ENCODE measurements at regions not wholly inside any gene's neighbourhood (a gene's known extent, or its start where the extent isn't known, plus 50 kb on each side); places are given as distances from the start of the nearest gene placed in this dataset.

DNA sequence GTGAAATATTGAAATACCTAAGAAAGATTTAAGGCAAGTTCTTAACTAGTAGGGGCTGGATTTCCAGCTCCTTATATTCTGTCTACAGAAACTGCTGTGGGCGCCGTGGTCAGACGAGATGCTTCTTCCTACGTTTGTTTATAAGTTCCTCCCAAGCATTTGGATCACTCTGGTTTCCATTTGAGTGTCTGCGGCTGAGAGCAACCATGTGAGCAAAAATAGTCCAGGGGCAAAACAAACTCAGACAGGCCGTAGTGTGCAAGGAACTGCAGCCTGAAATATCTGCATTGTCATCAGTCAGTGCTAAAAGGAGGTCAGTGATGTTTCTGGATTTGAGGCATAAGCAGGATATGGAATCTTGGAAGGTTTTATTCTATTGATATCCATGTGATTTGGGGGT is 485.9 kb upstream of the JAG1 start:
- no peaks in the 10 kb centered on the region for H3K9me3 ChIP-seq (ENCODE audit: control insufficient read depth in 2 of 2, insufficient read depth in 1 of 2, low read length in 1 of 2)
- H3K4me1 ChIP-seq (ENCODE audit: control insufficient read depth in 2 of 2, insufficient read depth in 2 of 2, low read length in 2 of 2) = no peaks in the 10 kb centered on the region
- H3K4me3 ChIP-seq (ENCODE audit: low read length in 2 of 2) = no peak overlapping the region
- WGBS = 33% methylated on average over 6 of the region's 6 CpGs
- DNase-seq (ENCODE audit: low read depth in 6 of 9, low spot score in 9 of 9) = peak in 3 of 9 donors; percentile 2 to 34 (median 13)
- H3K36me3 ChIP-seq (ENCODE audit: control insufficient read depth in 2 of 2, insufficient read depth in 2 of 2, low read length in 1 of 2) = no peaks in the 10 kb centered on the region
- no peak overlapping the region for H3K27ac ChIP-seq (ENCODE audit: low read depth in 1 of 2, low read length in 1 of 2)
- H3K27me3 ChIP-seq (ENCODE audit: control insufficient read depth in 2 of 2, insufficient read depth in 1 of 2, low read length in 1 of 2) = no peaks in the 10 kb centered on the region

GRCh38 chr20:11162026-11162775 is 488.4 kb upstream of the JAG1 start:
- no peaks in the 10 kb centered on the region for H3K27me3 ChIP-seq (ENCODE audit: control insufficient read depth in 2 of 2, insufficient read depth in 1 of 2, low read length in 1 of 2)
- no peaks in the 10 kb centered on the region for H3K4me1 ChIP-seq (ENCODE audit: control insufficient read depth in 2 of 2, insufficient read depth in 2 of 2, low read length in 2 of 2)
- no peak for DNase-seq (ENCODE audit: low read depth in 6 of 9, low spot score in 9 of 9)
- no peak overlapping the region for H3K4me3 ChIP-seq (ENCODE audit: low read length in 2 of 2)
- 89% methylated on average over 4 of the region's 4 CpGs for WGBS
- H3K36me3 ChIP-seq (ENCODE audit: control insufficient read depth in 2 of 2, insufficient read depth in 2 of 2, low read length in 1 of 2) = no peaks in the 10 kb centered on the region
- H3K27ac ChIP-seq (ENCODE audit: low read depth in 1 of 2, low read length in 1 of 2) = no peak overlapping the region
- no peaks in the 10 kb centered on the region for H3K9me3 ChIP-seq (ENCODE audit: control insufficient read depth in 2 of 2, insufficient read depth in 1 of 2, low read length in 1 of 2)

DNA sequence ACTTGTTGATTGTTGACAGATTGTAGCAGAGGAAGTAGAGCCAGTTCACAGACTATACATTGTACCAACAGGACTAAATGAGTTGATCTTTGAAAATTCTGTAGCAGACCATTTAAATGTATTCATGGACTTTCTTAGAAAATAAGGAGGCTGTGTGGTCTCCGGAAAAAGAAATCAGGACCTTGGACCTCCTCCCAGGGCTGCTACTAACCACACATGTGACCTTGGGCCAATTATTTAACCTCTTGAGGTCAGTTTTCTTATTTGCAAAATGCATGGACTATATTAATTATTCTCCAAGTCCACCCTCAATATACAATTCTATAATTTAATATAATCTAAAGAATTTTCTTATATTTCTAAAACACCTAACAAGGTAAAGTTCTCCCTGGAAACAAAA is 492.0 kb upstream of the JAG1 start:
- Histone ChIP-seq H3K36me3 (ENCODE audit: control insufficient read depth in 2 of 2, insufficient read depth in 2 of 2, low read length in 1 of 2) (no peaks in the 10 kb centered on the region), H3K4me1 (ENCODE audit: control insufficient read depth in 2 of 2, insufficient read depth in 2 of 2, low read length in 2 of 2) (no peaks in the 10 kb centered on the region), H3K27ac (ENCODE audit: low read depth in 1 of 2, low read length in 1 of 2) (no peak overlapping the region), H3K9me3 (ENCODE audit: control insufficient read depth in 2 of 2, insufficient read depth in 1 of 2, low read length in 1 of 2) (no peaks in the 10 kb centered on the region), H3K27me3 (ENCODE audit: control insufficient read depth in 2 of 2, insufficient read depth in 1 of 2, low read length in 1 of 2) (no peaks in the 10 kb centered on the region), H3K4me3 (ENCODE audit: low read length in 2 of 2) (no peak overlapping the region)
- 92% methylated on average over 1 of the region's 1 CpG for WGBS
- DNase-seq (ENCODE audit: low read depth in 6 of 9, low spot score in 9 of 9) = no peak

DNA sequence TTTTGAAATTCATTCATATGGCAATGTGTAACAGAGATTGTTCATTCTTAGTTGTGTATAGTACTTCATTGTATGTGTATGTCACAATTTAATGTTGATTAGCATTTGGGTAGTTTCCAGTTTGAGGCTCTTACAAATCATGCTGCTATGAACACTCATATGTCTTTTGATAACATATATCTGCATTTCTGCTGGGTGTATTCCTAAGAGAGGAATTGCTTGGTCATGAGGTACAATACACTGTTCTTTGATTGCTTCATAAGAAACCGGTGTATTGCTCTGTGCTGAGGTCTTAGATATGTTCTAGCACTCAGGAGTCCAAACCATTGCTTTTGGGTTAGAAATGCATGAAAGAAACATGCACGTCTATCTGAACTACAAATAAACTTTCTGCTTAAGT is 492.9 kb upstream of the JAG1 start:
- no peak overlapping the region for H3K27ac ChIP-seq (ENCODE audit: low read depth in 1 of 2, low read length in 1 of 2)
- WGBS = 90% methylated on average over 2 of the region's 2 CpGs
- no peaks in the 10 kb centered on the region for H3K27me3 ChIP-seq (ENCODE audit: control insufficient read depth in 2 of 2, insufficient read depth in 1 of 2, low read length in 1 of 2)
- H3K9me3 ChIP-seq (ENCODE audit: control insufficient read depth in 2 of 2, insufficient read depth in 1 of 2, low read length in 1 of 2) = no peaks in the 10 kb centered on the region
- no peak overlapping the region for H3K4me3 ChIP-seq (ENCODE audit: low read length in 2 of 2)
- H3K36me3 ChIP-seq (ENCODE audit: control insufficient read depth in 2 of 2, insufficient read depth in 2 of 2, low read length in 1 of 2) = no peaks in the 10 kb centered on the region
- H3K4me1 ChIP-seq (ENCODE audit: control insufficient read depth in 2 of 2, insufficient read depth in 2 of 2, low read length in 2 of 2) = no peaks in the 10 kb centered on the region
- DNase-seq (ENCODE audit: low read depth in 6 of 9, low spot score in 9 of 9) = no peak

DNA sequence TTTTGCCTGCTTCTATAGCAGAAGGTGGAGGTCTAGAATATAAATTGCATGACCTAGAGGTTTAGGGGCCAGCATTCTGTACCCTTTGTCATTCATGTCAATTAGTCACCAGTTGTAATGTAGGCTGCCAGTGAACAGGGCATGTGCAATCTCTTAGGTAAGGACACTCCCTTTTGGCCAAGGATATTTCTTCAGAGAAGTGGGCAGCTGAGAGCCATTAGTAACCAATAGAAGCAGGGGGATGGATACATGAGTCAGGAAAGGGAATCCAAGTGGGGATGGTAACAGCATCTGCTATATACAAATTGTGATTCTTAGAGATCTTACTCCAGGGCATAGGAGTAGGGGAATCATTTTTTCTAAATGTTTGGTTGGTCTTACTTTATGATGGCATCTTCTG is 494.2 kb upstream of the JAG1 start:
- no peaks in the 10 kb centered on the region for H3K36me3 ChIP-seq (ENCODE audit: control insufficient read depth in 2 of 2, insufficient read depth in 2 of 2, low read length in 1 of 2)
- no peak for DNase-seq (ENCODE audit: low read depth in 6 of 9, low spot score in 9 of 9)
- H3K27ac ChIP-seq (ENCODE audit: low read depth in 1 of 2, low read length in 1 of 2) = no peak overlapping the region
- no peaks in the 10 kb centered on the region for H3K27me3 ChIP-seq (ENCODE audit: control insufficient read depth in 2 of 2, insufficient read depth in 1 of 2, low read length in 1 of 2)
- no peaks in the 10 kb centered on the region for H3K4me1 ChIP-seq (ENCODE audit: control insufficient read depth in 2 of 2, insufficient read depth in 2 of 2, low read length in 2 of 2)
- no peak overlapping the region for H3K4me3 ChIP-seq (ENCODE audit: low read length in 2 of 2)
- H3K9me3 ChIP-seq (ENCODE audit: control insufficient read depth in 2 of 2, insufficient read depth in 1 of 2, low read length in 1 of 2) = no peaks in the 10 kb centered on the region

DNA sequence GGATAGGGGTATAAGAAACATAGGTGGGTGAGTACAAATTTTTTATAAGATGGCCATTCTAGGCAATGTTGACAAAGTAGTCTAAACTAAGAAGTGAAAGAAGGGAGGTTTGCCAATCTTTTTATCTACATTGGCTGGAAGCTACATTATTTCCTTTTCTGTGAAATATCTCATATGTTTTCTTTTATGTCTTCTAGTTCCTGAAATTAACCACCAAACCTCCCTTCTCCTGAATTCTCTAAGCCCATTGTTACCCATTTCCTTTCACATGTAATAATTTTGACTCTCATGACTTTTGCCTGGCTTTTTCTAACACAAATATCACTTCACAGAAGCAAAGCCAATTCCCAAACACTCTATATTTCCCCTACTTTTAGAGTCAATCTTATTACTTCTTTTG is 496.2 kb upstream of the JAG1 start:
- Histone ChIP-seq H3K36me3 (ENCODE audit: control insufficient read depth in 2 of 2, insufficient read depth in 2 of 2, low read length in 1 of 2) (no peaks in the 10 kb centered on the region), H3K9me3 (ENCODE audit: control insufficient read depth in 2 of 2, insufficient read depth in 1 of 2, low read length in 1 of 2) (no peaks in the 10 kb centered on the region), H3K4me3 (ENCODE audit: low read length in 2 of 2) (no peak overlapping the region), H3K27ac (ENCODE audit: low read depth in 1 of 2, low read length in 1 of 2) (no peak overlapping the region), H3K27me3 (ENCODE audit: control insufficient read depth in 2 of 2, insufficient read depth in 1 of 2, low read length in 1 of 2) (no peaks in the 10 kb centered on the region), H3K4me1 (ENCODE audit: control insufficient read depth in 2 of 2, insufficient read depth in 2 of 2, low read length in 2 of 2) (no peaks in the 10 kb centered on the region)
- DNase-seq (ENCODE audit: low read depth in 6 of 9, low spot score in 9 of 9) = no peak

DNA sequence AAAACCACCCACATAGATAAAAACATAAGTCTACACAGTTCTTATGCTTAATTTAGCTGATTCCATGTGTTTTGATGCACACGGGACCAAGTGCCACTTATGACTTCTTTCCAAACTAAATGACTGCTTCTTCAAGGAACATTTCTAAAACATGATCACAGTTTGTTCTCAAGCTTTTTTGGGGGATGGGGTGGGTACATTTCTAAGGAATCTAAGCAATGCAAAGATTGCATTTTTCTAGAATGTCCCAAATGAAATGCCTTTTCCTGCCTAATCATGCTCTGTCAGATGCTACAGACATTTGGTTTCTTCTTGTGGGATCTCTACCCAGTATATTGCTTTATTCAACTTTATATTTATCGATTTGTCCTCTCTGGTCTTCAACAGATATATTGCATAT is 496.8 kb upstream of the JAG1 start:
- Histone ChIP-seq H3K4me1 (ENCODE audit: control insufficient read depth in 2 of 2, insufficient read depth in 2 of 2, low read length in 2 of 2) (no peaks in the 10 kb centered on the region), H3K9me3 (ENCODE audit: control insufficient read depth in 2 of 2, insufficient read depth in 1 of 2, low read length in 1 of 2) (no peaks in the 10 kb centered on the region), H3K27ac (ENCODE audit: low read depth in 1 of 2, low read length in 1 of 2) (no peak overlapping the region), H3K27me3 (ENCODE audit: control insufficient read depth in 2 of 2, insufficient read depth in 1 of 2, low read length in 1 of 2) (no peaks in the 10 kb centered on the region), H3K36me3 (ENCODE audit: control insufficient read depth in 2 of 2, insufficient read depth in 2 of 2, low read length in 1 of 2) (no peaks in the 10 kb centered on the region), H3K4me3 (ENCODE audit: low read length in 2 of 2) (no peak overlapping the region)
- DNase-seq (ENCODE audit: low read depth in 6 of 9, low spot score in 9 of 9) = no peak
- 86% methylated on average over 2 of the region's 2 CpGs for WGBS

- H3K4me3 ChIP-seq (ENCODE audit: low read length in 2 of 2) = no peak overlapping the region
- H3K27ac ChIP-seq (ENCODE audit: low read depth in 1 of 2, low read length in 1 of 2) = no peak overlapping the region
- H3K27me3 ChIP-seq (ENCODE audit: control insufficient read depth in 2 of 2, insufficient read depth in 1 of 2, low read length in 1 of 2) = no peaks in the 10 kb centered on the region
- no peak for DNase-seq (ENCODE audit: low read depth in 6 of 9, low spot score in 9 of 9)
- H3K36me3 ChIP-seq (ENCODE audit: control insufficient read depth in 2 of 2, insufficient read depth in 2 of 2, low read length in 1 of 2) = no peaks in the 10 kb centered on the region
- WGBS = 88% methylated on average over 1 of the region's 1 CpG
- no peaks in the 10 kb centered on the region for H3K9me3 ChIP-seq (ENCODE audit: control insufficient read depth in 2 of 2, insufficient read depth in 1 of 2, low read length in 1 of 2)
- H3K4me1 ChIP-seq (ENCODE audit: control insufficient read depth in 2 of 2, insufficient read depth in 2 of 2, low read length in 2 of 2) = no peaks in the 10 kb centered on the region
These were observed 499.1 kb upstream of the JAG1 start for GRCh38 chr20:11172881-11173280.

GRCh38 chr20:11173916-11174315 is 500.1 kb upstream of the JAG1 start:
- H3K4me3 ChIP-seq (ENCODE audit: low read length in 2 of 2) = no peak overlapping the region
- H3K4me1 ChIP-seq (ENCODE audit: control insufficient read depth in 2 of 2, insufficient read depth in 2 of 2, low read length in 2 of 2) = no peaks in the 10 kb centered on the region
- no peaks in the 10 kb centered on the region for H3K36me3 ChIP-seq (ENCODE audit: control insufficient read depth in 2 of 2, insufficient read depth in 2 of 2, low read length in 1 of 2)
- H3K27me3 ChIP-seq (ENCODE audit: control insufficient read depth in 2 of 2, insufficient read depth in 1 of 2, low read length in 1 of 2) = no peaks in the 10 kb centered on the region
- H3K9me3 ChIP-seq (ENCODE audit: control insufficient read depth in 2 of 2, insufficient read depth in 1 of 2, low read length in 1 of 2) = no peaks in the 10 kb centered on the region
- no peak for DNase-seq (ENCODE audit: low read depth in 6 of 9, low spot score in 9 of 9)
- 95% methylated on average over 4 of the region's 4 CpGs for WGBS
- no peak overlapping the region for H3K27ac ChIP-seq (ENCODE audit: low read depth in 1 of 2, low read length in 1 of 2)

DNA sequence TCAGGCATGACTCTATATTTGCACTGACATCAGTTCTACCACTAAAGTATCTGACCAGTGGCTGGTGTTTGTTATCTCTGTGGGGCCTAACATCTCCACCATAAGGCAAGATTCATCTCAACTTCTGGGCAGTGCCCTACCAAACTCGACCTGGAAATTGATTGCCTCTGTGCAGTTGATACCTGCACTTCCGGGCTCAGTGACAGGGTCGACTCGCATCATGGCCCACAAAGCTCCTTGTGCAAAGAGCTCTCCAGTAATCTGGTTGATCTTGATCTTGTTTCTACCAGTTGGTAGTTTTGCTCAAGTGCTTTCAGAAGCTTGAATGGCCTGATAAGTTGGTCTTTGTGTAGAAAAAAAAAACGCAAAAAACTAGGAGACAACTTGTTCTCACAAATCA is 501.1 kb upstream of the JAG1 start:
- no peaks in the 10 kb centered on the region for H3K36me3 ChIP-seq (ENCODE audit: control insufficient read depth in 2 of 2, insufficient read depth in 2 of 2, low read length in 1 of 2)

More for the DNA sequence above, 501.1 kb upstream of the JAG1 start:
- Histone ChIP-seq H3K27me3 (ENCODE audit: control insufficient read depth in 2 of 2, insufficient read depth in 1 of 2, low read length in 1 of 2) (no peaks in the 10 kb centered on the region), H3K4me3 (ENCODE audit: low read length in 2 of 2) (no peak overlapping the region), H3K4me1 (ENCODE audit: control insufficient read depth in 2 of 2, insufficient read depth in 2 of 2, low read length in 2 of 2) (no peaks in the 10 kb centered on the region), H3K9me3 (ENCODE audit: control insufficient read depth in 2 of 2, insufficient read depth in 1 of 2, low read length in 1 of 2) (no peaks in the 10 kb centered on the region), H3K27ac (ENCODE audit: low read depth in 1 of 2, low read length in 1 of 2) (no peak overlapping the region)
- WGBS = 81% methylated on average over 5 of the region's 5 CpGs
- DNase-seq (ENCODE audit: low read depth in 6 of 9, low spot score in 9 of 9) = no peak
